HG03354 (cell line): ENCODE measurements at regions not wholly inside any gene's neighbourhood (a gene's known extent, or its start where the extent isn't known, plus 50 kb on each side); places are given as distances from the start of the nearest gene placed in this dataset.

Experiments
- ATAC-seq: cut with Tn5 transposase; IDR thresholded peaks from one replicate; pipeline ENCODE4 v1.9.1; 2021; ENCODE audit warnings: mild to moderate bottlenecking; ENCODE audit not compliant: unreplicated experiment, poor library complexity, severe bottlenecking

GRCh38 chr20:57809149-57809548, 99.3 kb upstream of the PMEPA1 start:
- ATAC-seq = no peak

- no peak for ATAC-seq
These were observed 98.7 kb upstream of the PMEPA1 start for GRCh38 chr20:57808264-57809070.

- no peak for ATAC-seq
These were observed 97.8 kb upstream of the PMEPA1 start for GRCh38 chr20:57807401-57808263.

- ATAC-seq = no peak
These were observed 97.2 kb upstream of the PMEPA1 start for GRCh38 chr20:57806975-57807374.

GRCh38 chr20:57806476-57806875, 96.7 kb upstream of the PMEPA1 start:
- no peak for ATAC-seq

- ATAC-seq = no peak
These were observed 95.9 kb upstream of the PMEPA1 start for GRCh38 chr20:57805747-57806146.

GRCh38 chr20:57804470-57805250, 94.8 kb upstream of the PMEPA1 start:
- ATAC-seq = no peak

- ATAC-seq = no peak
These were observed 93.7 kb upstream of the PMEPA1 start for GRCh38 chr20:57803508-57804005.

GRCh38 chr20:57802765-57803507, 93.1 kb upstream of the PMEPA1 start:
- no peak for ATAC-seq

- no peak for ATAC-seq
These were observed 91.8 kb upstream of the PMEPA1 start for GRCh38 chr20:57801581-57801980.

- no peak for ATAC-seq
These were observed 91.1 kb upstream of the PMEPA1 start for GRCh38 chr20:57800791-57801430.

- no peak for ATAC-seq
These were observed 87.6 kb upstream of the PMEPA1 start for GRCh38 chr20:57797401-57797800.

- no peak for ATAC-seq
These were observed 86.3 kb upstream of the PMEPA1 start for GRCh38 chr20:57795977-57796560.

- no peak for ATAC-seq
These were observed 85.5 kb upstream of the PMEPA1 start for GRCh38 chr20:57795342-57795697.

GRCh38 chr20:57794600-57795341, 85.0 kb upstream of the PMEPA1 start:
- ATAC-seq = no peak

GRCh38 chr20:57794036-57794435, 84.2 kb upstream of the PMEPA1 start:
- no peak for ATAC-seq

- no peak for ATAC-seq
These were observed 83.6 kb upstream of the PMEPA1 start for GRCh38 chr20:57793421-57793820.
